ENCODE measurements at regions not wholly inside any gene's neighbourhood (a gene's known extent, or its start where the extent isn't known, plus 50 kb on each side); places are given as distances from the start of the nearest gene placed in this dataset.

DNA sequence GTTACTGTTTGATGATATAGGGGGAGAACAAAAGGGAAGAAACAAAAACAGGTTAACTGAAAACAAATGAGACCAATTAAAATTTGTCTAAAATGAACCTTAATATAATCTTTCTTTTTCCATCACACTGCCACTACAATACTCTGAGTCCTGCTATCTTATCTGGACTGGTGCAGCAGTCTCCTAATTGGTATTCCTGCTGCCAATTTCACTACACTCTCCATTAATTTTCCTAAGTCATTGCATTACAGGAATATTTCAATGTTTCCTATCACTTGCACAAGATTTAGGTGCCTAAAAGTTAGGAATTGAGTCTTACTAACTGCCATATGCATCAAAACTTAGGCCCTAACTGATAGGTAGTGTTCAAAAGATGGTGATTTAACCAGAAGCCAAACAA lies 884.9 kb upstream of the MGAT4C start:
- DNase-seq: no peak

DNA sequence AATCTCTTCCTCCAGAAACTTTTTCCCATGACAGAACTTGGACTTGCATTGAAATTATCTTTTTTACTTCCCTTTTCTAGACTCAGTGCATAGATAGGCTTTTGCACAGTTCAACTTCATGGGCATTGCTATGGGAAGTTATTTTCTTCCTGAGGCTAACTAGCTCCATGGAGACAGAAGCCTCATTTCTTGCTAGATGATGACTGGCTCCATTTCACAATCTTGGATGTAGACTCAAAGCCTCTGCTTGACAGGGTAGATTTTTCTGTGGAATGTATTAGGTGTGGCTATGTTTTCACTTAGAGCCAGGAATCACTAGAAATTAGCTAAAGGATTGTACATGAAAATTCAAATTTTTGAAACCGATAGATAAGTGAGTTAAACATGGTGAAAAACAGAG lies 884.1 kb upstream of the MGAT4C start:
- no peak for DNase-seq

DNA sequence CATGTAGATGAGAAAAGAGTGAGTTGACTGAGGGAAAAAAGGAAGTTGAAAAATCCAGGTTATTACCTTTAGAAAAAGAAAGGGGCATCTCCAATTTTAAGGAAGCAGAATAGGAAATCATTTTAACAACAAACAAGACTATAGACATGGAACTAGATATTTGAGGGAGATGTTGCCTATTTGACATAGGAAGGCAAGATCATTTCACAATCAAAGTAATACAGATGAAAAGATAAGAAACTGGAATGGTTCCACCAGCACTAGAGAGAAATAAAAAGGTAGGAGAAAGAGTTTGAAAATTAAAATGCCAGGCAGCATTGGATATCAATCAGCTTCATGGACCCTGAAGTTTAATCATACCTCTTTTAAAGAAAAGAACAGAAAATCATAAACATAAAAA lies 881.0 kb upstream of the MGAT4C start:
- DNase-seq: no peak

DNA sequence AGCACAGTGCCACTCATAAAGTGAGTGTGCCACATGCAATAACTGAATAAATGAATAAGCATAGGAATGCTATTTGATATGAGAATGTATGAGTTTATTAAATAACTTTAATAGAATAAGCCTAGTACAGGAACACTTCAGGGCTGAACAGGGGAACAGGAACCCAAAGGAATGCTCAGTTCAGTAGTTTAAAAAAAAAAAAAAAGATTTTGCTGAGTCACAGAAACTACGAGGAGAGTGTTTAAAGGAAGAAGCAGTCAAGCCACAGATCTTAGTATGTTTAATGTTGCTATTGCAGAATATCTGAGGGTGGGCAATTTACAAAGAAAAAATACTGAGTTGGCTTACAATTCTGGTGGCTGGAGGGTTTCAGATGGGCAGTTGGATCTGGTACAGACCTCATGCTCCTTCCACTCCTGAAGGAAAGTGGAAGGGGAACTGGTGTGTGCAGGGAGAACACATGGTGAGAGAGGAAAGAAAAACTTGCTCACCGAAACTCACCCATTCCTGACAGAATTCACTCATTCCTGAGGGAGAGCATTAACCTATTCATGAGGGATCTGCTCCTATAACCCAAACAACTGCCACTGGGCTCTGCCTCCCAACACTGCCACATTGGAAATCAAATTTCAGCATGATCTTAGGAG lies 880.3 kb upstream of the MGAT4C start:
- DNase-seq: no peak

DNA sequence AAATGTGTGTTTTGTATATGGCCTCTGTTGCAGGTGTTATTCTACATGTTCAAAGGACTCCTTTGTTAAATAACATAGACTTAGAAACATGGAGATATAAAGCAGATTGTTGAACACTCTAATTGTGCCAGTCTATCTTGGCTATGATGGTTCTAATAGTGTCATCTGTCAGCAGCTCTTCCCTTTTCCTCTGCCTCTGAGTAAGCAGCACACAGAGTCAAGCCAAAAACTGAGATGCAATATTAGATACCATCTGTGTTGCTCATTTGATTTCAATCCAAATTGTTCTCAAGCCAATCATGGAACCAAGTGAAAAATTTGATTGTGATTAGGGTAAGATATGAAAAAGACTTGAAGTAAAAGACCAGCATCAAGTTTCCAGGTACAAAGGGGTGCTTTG lies 871.1 kb upstream of the MGAT4C start:
- DNase-seq: no peak

DNA sequence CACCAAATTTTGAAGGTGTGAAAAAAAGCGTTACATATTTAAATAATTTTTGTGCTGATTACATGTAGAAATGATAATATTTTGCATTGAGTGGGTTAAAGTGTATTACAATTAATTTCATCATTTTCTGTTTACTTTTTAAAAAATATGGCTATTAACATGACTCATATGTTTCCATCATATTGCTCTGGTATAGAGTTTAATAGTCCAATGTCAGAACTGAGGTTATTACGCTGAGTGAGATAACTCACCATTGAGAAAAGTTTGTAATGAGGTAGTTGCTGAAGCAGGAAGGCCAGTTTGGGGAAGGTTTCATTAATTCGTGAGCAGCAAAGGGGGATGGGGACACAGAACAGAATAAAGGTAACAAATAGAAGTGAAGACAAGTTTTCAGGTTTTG lies 865.7 kb upstream of the MGAT4C start:
- DNase-seq: no peak

DNA sequence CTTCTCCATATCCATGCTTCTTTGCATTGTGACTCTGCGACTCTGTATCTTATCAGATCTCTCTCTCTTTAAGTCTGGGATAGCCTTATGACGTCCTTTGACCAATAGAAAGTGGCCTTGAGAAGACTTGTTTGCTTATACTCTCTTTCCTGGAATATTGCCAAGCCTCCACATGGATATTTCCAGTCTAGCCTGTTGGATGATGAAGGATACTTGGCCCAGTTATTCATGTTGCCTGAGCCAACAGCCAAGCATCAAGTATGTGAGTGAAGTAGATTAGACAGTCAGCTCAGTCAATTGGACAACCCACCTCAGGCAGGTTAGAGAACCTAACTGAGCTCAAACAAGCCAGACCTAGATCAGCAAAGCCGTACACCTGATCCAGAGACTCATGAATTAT lies 864.2 kb upstream of the MGAT4C start:
- no peak for DNase-seq

DNA sequence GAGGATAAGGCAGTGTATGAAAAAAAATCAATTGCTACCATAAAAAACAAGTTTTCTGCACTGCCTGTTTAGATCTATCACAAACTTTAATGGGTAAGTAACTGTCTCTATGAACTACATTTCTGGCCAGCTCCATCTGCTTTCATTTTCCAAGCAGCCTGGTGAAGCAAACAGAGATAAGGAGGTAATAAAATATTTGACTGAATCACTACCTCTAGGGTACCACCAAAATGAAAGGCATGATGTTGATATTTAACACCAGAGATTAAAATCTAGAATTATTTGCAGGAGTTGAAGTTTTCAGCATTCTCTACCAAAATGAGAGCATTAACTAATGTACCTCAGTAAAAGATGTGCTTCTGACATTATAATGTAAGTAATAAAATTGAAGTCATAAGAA lies 863.5 kb upstream of the MGAT4C start:
- no peak for DNase-seq

DNA sequence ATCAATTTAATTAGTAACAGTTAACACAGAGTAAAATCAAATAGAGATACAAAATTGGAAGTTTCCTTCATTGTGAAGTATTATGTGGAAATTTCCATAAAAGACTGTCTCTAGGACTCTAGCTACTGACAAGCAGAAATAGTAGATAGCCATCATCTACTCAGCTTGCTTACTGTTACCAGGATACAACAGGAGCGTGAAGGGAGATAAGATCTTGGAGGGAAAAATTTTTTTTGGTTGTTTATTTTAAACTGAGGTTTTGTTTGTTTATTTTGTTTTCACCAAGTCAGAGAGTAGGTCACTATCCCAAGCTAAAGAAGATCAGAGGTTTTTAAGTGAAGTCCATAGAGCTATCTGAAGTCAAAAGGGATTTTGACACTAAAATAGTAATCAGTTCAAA lies 861.3 kb upstream of the MGAT4C start:
- DNase-seq: no peak

DNA sequence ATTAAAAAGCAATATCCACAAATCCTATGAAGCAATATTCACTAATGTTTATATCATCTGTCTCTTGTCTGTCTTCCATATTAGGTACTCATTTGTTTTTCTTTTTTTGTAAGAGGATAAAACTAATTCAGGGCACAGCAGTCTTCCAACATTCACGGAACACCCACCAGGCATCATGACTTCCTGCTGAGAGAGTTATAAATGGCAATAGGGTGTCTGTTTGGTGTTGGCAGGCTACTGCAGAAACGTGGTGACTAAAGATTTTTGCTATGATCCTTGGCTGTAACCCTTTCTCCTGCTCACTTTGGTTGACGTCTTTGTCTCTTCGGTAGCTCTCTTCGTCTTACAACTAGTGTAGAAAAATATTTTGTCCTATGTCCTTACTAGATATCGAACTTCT lies 860.6 kb upstream of the MGAT4C start:
- no peak for DNase-seq

DNA sequence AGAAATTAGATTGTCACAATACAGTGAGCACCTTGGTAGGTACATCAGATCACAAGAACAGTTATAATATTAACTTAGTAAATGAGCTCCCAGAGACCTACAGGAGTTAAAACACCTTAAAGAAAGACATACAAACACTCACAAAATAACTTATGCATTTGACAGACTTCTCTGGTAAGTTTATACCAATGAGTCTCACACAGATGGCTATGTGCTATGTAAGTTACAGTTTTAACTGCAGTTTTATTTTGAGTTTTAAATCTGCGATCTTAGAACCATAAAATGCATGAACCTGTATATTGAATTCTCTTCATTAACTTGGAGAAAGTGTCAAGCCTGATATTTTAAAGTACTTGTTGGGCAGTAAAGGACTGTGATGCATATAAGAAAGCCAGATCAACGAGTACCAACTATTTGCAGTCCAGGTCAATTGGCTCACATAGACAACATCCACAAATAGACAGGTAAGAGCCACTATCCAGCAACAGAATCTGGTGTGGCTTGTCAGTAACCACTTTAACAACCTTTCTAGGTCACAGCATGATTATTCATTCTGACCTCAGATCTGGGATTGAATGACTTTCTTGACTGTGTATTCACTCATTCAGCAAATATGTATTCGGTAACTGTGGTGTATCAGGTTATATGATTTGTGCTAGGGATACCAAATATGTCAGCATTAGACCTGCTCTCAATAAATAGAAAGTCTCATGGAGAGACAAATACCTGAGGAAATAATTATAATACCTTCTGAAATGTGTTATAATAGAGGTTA lies 856.6 kb upstream of the MGAT4C start:
- DNase-seq: no peak

DNA sequence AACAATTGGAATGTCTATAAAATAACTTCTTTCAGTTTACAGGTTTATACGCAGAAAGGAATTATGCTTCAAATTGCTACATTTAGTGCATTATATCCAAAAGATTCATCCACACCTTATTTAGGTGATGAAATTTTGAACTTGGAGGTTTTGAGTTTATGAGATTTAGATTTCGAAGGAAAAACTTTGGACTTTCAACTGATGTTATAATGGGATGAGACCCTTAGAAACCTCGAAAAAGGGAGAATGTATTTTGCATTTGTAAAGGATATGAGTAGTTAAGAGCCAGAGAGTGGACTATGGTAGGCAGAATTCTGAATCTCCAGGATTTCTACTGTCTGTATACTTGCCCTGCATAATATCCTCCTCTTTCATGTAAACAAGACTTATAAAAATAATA lies 851.6 kb upstream of the MGAT4C start:
- no peak for DNase-seq

DNA sequence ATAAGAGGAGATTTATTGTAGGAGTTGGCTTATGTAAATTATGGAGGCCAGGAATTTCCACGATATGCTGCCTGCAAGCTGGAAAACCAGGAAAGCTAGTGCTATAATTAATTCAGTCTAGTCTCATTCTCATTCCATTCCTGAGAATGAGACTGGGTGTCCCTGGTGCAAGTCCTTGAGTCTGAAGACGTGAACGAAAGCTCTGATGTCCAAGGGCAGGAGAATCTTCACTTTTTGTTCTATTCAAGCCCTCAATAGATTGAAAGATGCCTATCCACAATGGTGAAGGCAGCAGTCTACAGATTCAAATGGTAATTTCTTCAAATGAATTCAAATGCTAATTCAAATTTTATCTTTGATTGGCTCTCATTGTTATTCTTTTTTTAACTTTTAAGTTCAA lies 851.1 kb upstream of the MGAT4C start:
- no peak for DNase-seq

DNA sequence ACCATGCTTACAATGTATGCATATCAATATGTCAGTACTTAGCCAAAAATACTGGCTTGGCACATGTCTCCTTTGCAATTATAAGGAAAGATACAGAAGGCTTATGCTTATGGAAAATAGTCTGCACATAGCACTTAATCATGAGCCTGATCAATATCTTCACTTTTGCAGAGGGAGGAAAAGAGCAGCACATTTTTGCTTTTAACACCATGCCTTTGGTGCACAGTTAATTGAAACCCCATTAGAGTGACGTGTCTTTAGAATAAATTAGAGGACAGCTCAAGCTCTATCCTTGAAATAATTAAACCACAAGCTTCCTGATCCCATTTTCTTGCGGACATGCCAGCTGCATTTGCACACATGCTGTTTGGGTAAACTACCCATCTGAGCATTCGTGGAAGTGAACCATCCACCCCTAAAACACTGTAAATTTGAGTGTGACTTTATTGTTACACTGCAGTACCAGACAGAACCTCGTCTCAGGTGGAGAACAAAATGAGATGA lies 839.9 kb upstream of the MGAT4C start:
- peak in 1 of 2 experiments; percentile 36 for DNase-seq

DNA sequence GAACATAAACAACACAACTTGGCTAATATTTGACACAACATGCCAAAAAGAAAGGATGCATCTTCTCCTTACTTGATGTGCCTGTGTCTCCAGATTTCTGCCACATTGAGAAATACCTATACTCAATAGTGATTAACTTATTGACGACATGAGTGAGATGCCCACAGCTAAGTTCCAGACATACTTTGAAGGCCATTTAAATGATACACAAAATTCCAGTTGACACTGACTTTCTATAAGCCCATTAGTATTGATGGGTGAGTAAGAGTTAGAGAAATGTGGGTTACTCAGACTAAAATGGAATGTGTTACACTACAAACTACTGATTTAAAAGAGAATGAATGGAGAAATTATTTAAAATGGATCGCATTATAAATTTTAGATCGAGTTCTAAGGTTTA lies 838.2 kb upstream of the MGAT4C start:
- no peak for DNase-seq

DNA sequence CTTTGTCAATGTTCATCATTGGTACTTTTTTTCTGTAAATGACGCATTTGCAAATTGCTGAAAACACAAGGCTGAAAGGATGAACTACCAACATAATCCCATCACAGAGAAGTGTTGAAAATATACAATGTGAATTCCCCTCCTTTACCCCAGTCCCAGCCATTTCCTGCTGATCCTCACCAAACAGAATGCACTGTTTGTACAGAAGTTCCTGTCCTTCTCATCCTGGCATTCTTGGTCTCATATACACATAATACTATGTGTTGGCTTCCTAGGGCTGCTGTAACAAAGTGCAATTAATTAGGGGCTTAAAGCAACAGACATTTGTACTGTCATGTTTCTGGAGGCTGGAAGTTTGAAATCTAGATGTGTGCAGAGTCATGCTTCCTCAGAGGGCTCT lies 836.2 kb upstream of the MGAT4C start:
- no peak for DNase-seq

DNA sequence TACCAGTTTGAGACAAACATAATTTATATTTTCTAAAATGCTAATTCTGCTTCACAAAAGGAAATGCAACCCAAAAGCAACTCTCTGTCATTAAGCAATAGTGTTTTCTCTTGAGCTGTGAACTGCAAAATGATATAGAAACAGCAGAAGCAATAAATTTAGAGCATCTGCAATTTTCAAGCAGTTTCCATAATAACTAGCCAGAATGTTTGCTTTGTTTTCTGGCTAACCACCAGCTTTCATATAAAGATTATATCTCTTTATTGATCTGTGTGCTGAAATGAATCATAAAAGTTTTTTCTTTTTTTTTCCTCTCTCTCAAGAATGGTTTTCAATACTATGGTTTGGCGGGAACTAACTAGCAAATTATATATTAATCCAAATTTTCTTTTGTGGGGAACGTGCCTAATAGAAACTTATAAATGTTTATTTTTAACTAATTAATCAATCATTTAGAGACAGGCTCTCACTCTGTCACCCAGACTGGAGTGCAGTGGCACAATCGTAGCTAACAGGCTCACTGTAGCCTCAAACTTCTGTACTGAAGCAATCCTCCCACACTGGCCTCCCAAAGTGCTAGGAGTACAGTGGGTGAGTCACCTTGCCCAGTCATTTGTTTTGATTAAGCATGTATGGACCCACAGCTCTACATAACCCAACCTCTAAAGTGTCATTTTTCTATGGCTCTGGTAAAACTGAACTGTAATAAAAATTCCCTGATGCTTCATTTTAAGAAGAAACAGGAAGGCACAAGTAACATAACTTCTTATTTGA lies 830.1 kb upstream of the MGAT4C start:
- DNase-seq: no peak

DNA sequence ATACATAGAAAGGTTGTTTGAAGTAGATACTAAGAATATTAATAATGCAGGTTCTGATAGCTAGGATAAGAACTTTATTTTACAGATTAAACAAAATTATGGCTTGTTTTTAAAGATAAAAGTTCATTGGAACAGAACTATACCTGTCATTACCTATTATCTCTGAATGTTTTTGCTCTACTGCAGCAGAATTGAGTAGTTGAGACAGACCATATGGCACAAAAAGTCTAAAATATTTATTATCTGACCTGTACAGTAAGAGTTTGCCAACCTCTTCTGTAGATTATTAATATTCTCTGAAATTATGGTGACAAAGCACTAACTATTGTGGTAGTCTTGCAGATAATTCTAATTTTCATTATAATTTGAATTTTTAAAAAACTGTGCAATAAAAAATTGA lies 829.1 kb upstream of the MGAT4C start:
- no peak for DNase-seq

DNA sequence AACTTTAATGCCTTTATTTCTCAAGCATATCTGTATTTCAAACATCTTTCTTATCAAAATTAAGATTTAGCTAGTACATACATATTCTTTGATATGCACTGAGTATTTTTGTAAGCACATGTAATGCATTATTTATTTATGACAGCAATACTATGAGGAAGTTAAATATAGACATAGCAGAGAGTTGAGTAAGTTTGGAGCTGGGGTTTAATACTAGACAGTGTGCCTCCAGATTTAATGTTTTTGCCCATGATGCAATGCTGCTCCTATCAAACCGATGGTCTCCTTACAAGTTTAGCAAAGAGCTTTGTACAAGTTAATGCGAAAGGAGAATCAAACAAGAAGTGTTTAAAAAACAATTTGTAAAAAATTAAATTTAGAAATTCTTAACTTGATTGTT lies 826.6 kb upstream of the MGAT4C start:
- DNase-seq: no peak

DNA sequence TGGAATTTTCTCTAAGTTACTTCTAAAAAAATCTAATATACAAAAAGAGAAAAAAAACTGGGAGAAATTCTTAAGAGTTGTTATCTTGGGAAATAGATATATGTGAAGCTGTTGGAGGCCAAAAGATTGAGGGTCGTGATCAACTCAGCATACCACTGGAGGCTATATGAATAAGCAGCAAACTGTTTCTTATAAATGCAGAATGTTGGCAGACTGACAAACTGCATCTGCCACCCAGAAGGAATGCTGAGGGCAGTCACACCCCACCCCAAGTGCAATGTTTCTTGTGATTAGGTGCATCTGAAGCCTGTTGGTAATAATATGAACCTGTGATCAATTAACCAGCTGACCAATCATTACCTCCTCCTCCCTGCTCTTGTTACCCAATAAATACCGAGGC lies 818.6 kb upstream of the MGAT4C start:
- DNase-seq: no peak

DNA sequence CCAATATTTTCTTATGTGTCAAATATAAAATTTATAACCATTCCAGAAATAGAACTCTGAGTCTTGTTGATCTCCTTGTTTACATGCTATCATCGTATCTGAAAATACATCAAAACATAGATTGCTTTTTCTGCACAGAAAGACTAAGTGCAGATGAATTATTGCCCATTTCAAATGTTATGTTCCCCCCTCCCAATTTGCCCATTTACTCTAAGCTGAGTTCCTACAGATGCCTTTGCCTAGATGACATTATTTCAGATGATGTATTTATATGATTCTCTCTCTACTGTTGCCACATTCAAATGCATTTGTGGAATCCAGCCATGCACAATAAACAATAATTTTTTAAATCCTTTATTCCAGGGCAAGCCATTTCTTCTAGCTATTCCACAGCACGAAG lies 810.1 kb upstream of the MGAT4C start:
- no peak for DNase-seq

DNA sequence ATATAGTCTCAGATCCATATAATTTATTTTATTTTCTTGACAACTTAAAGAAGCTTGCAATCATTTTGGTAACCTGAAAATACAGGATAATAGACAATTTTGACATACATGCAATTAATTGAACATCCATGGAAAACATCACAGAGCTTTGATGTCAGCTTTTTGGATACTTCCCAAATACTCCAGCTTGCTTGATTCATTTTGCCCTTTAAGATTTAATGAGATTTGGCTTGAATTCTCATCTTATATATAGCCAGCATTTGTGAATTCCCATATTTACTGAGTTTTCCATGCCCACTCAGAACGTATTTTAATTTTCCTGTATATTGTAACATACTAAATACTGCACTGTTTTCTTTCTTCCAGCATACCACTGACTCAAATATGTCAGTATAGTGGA lies 803.0 kb upstream of the MGAT4C start:
- DNase-seq: no peak

DNA sequence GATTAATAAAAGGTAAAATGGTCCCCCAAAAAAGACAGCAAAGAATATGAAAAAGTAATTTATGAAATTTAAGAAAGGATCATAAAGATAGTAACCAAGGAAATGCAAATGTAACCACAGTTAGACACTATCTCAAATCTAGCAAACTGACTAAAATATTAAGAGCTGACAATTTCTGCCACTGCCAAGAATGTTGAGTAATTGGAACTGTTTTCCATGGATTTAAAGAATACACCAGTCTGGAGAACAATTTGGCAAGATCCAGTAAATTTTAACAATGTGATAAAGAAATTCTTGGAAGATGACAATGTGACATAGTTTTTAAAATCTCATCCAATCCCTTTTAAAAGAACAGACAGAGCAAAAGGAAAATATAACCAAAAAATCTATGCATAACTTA lies 798.0 kb upstream of the MGAT4C start:
- no peak for DNase-seq

DNA sequence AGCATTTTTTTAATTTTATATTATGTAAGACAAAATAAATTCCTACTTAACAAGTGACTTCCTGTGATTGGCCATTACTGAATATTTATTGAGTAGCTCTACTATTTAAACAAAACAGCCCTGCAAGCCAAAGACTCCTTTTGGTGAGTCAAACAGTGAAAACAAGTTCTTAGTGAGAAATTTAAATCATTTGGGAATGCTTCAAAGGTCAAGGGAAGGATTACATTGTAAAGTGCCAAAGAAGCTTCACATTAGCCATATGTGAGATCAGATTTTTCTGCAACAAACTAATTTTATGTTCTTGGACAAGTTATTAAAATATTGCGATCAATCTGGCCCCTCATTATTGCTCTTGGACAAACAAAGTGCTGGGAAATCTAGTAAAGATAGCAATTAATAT lies 795.4 kb upstream of the MGAT4C start:
- DNase-seq: no peak
